T47D (cell line): ENCODE measurements at regions not wholly inside any gene's neighbourhood (a gene's known extent, or its start where the extent isn't known, plus 50 kb on each side); places are given as distances from the start of the nearest gene placed in this dataset.
A peak's percentile ranks its signal among the peaks of the same experiment; 100 is the strongest.

Experiments used
- DNase-seq, 2 experiments: peaks; one replicate each; pipeline versions ENCODE4 v3.0.0 to v3.0.0-alpha.2; 2011 to 2012; ENCODE audit warnings: low read depth in 1 of 2, low spot score in 1 of 2
- JUND ChIP-seq: IDR thresholded peaks from 2 replicates; pipeline ENCODE4 v1.6.1; 2012; ENCODE audit warnings: low read depth
- in situ Hi-C: cut with HindIII; loops from 2 replicates; pipeline ENCODE4 v1.10.0; 2016; ENCODE audit warnings: low sequenced_read_pairs, low pct_unique_long_range_greater_than_20kb

DNA sequence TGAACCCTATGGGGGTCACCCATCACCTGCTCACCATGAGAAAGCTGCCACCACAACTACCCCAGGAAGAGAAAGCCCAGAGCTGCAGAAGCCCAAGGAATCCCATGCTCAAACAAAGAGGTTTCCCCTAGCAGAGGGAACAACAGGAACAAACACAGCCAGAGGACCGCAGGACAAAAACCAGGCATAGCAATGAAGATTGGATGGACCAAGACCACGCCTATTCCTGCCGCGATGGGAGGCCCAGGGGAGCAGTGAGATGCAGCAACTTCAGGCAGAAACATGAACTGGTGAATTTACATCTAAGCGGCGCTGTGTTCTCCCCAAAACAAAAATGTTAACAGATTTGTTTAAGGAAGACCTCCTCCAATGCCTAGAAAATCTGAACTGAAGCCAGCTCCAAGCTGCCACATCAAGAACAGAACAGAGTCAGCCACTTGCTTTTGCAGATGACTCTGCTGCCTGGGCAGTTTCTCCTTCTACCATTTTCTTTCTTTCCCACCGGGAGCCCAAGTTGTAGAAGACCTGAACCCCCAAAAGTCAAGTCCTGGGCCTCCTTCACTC lies 134.2 kb upstream of the NEBL start:
- TF ChIP-seq JUND = no peak
- in situ Hi-C loops = no loop called here
- no peak for DNase-seq

DNA sequence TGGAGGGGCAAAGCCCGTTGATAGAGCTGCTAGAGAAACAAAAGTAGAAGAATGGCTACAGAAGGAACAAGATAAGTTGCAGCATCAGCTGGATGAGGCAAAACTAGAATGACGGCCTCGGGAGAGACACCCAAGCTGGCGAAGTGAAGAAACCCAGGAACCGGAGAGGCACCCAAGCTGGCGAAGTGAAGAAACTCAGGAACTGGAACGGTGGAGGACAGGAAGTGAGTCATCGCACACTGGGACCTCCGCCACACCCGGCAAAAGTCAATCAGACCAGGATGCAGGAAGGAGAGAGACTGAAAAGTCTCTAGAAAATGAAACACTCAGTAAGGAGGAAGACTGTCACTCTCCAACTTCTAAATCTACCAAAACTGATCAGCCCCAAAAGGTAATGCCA lies 133.0 kb upstream of the NEBL start:
- no peak for DNase-seq
- in situ Hi-C loops = no loop called here

DNA sequence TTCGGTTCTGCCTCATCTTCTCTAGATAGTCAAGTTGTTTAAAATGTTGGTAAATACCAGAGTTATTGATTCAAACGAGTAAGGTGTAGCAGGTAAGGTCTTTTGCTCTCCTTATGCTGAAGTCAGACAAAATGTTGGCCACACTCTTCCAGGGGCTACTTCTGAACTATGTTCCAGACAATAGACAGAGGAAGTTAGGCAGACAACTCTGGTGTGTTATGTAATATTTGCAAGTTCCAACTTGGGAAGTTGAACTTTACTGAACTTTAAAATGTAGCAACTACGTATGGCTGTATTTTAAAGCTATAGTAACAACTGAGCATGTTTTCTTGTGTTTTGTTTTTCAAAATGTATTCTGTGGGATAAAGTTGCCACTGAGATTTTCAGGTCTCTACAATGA lies 125.7 kb upstream of the NEBL start:
- in situ Hi-C loops = no loop called here
- no peak for TF ChIP-seq JUND
- DNase-seq = no peak

More for the DNA sequence above, 133.0 kb upstream of the NEBL start:
- TF ChIP-seq JUND = no peak

- DNase-seq = peak; percentile 4 to 63
- in situ Hi-C loops = no loop called here
- TF ChIP-seq JUND = no peak
Observed at GRCh38 chr10:21021843-21022594, 124.9 kb upstream of the NEBL start.

DNA sequence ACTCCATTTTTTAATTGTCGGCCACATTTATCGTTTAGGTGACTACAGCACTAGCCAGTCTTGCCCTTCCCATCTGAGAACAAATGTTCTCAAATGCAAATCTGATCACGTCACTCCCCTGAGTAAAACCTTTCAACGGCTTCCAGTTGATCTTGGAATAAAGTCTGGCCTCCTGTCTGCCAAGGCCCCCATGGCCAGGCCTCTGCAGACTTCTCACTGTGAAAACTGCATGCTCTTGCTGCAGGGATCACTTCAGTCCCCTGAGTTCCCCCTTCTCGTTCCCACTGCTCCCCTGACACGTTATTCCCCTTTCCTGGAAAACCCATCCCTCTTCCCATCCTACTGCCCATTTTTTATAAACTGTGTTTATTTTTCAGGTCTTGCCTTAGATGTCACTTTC lies 124.1 kb upstream of the NEBL start:
- in situ Hi-C loops = no loop called here

GRCh38 chr10:21020545-21020944 lies 123.4 kb upstream of the NEBL start:
- TF ChIP-seq JUND = no peak
- peak in 1 of 2 experiments; percentile 13 for DNase-seq
- in situ Hi-C loops = no loop called here

More for the DNA sequence above, 124.1 kb upstream of the NEBL start:
- DNase-seq = no peak
- no peak for TF ChIP-seq JUND

DNA sequence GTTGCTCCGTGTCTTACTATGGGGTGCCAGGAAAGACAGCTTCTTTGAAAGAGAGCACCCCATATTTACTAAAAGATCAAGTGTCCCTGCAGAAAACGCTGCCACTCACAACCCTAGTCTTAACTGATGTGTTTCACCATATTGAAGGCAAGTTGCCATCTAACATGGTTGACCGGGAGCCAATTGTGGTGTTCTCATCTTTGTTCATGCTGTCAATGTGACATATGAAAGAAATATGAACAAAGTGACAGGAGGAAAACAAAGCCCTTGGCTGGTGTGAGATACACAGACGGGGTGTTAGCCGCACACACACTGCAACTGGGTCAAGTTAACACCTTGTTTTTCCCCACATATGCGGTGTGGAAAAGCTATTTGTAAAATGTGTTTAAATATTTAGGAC lies 122.3 kb upstream of the NEBL start:
- in situ Hi-C loops = no loop called here
- no peak for DNase-seq
- no peak for TF ChIP-seq JUND

GRCh38 chr10:21015851-21016250 lies 118.7 kb upstream of the NEBL start:
- no peak for TF ChIP-seq JUND
- DNase-seq = no peak
- in situ Hi-C loops = no loop called here

- no peak for DNase-seq
- in situ Hi-C loops = no loop called here
Observed at GRCh38 chr10:21014141-21014540, 117.0 kb upstream of the NEBL start.

DNA sequence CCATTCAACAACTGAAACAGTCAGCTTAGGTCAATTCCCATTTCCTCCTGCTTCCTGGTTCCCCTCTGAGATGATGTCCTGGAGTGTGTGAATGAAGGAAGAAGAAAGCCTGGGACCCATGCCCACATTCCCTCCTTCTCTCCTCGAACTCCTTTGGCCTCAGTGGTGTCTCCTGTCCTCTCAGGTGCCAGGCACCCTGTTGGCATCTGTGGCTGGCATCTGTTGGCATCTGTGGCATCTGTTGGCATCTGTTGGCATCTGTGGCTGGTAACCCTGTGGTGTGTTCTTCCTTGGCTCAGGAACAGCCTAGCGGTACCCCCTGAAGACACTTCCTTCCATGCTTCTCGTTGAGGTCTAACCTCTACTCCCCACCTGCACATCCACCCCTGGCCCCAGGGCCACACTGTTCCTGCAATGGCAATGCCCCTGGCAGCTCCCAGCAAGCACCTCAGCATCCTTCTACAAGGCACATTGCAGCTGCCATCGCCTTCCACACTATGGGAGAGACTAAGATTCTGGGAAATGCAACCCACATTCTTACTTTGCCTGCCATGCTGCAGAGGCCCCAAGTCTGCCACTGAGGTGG lies 114.4 kb upstream of the NEBL start:
- no peak for TF ChIP-seq JUND
- DNase-seq = no peak
- in situ Hi-C loops = no loop called here

More at GRCh38 chr10:21014141-21014540, 117.0 kb upstream of the NEBL start:
- TF ChIP-seq JUND = no peak

GRCh38 chr10:21010615-21011014 lies 113.5 kb upstream of the NEBL start:
- DNase-seq = no peak
- TF ChIP-seq JUND = no peak
- in situ Hi-C loops = no loop called here

DNA sequence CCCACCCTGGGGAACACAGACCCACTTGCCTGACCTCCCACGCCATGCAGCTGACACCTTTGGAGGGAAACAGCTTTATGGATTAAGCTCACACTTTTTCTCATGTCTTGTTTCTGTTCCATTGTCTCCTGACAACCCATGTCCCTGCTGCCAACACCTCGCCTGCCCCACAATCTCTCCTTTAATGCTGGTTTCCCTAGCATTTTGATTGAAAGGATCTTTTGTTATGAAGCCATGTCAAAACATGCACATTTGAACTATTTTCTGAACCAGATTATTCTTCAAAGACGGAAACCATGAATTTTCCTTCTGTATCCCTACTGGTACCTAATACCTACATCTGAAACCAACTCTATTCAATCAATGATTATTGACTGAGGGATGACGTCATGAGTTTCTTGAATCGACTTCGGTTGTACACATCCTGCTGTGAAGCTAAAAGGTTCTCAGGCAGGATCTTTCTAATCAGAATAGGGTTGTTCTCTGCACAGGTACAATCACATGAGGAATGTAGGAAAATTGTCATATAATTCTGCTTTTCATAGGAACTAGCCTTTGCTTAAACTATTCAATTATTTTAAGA lies 106.2 kb upstream of the NEBL start:
- in situ Hi-C loops = no loop called here
- DNase-seq = no peak

DNA sequence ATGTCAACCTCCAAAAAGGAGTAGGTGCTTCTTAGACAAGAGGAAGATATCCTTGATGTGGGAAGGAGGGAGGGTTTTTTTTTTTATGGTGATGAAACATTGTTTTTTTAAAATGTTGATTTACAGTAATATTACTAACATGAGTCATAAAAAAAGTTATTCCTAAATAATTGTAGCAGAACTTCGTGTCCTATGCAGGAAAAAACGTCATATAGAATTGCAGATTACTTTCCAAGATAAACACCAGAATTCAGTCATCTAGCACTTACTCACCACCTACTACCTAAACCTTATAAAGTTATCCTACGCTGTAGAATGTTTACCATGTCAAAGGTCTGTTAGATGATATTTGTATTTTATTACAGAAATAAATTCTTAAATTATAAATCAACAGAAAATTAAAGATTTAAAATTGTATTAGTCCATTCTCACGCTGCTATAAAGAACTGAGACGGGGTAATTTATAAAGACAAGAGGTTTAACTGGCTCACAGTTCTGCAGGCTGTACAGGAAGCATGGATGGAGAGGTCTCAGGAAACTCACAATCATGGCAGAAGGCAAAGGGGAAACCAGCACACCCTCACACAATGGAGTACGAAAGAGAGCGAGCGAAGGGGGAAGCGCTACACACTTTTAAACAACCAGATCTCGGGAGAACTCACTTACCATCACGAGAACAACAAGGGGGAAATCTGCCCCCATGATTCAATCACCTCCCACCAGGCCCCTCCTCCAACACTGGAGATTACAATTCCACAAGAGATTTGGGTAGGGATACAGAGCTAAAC lies 105.2 kb upstream of the NEBL start:
- TF ChIP-seq JUND = no peak

More for the DNA sequence above, 106.2 kb upstream of the NEBL start:
- no peak for TF ChIP-seq JUND

More for the DNA sequence above, 105.2 kb upstream of the NEBL start:
- in situ Hi-C loops = no loop called here
- no peak for DNase-seq
